KMS-11 (cell line): ENCODE measurements at regions not wholly inside any gene's neighbourhood (a gene's known extent, or its start where the extent isn't known, plus 50 kb on each side); places are given as distances from the start of the nearest gene placed in this dataset.

ENCODE experiments used
- H2AFZ ChIP-seq: fragments of 200-600 bp; sonication (generic); 2 replicates; pipeline ENCODE4 v1.6.1; 2016; ENCODE audit warnings: antibody characterized with exemption, mixed run types, low read depth
- H3K27ac ChIP-seq: fragments of 200-600 bp; sonication (generic); 2 replicates; pipeline ENCODE4 v1.6.1; 2016; ENCODE audit warnings: mild to moderate bottlenecking, mixed run types
- H3K27me3 ChIP-seq: fragments of 200-600 bp; sonication (generic); 2 replicates; pipeline ENCODE4 v1.6.1; 2017; ENCODE audit warnings: mild to moderate bottlenecking, low read depth, mixed run types, moderate library complexity; ENCODE audit not compliant: insufficient read depth
- H3K36me3 ChIP-seq: fragments of 200-600 bp; sonication (generic); 2 replicates; pipeline ENCODE4 v1.6.1; 2017; ENCODE audit warnings: mild to moderate bottlenecking, mixed run types; ENCODE audit not compliant: insufficient read depth
- H3K4me1 ChIP-seq: fragments of 200-600 bp; sonication (generic); 2 replicates; pipeline ENCODE4 v1.6.1; 2016; ENCODE audit warnings: mild to moderate bottlenecking, low read depth, mixed run types; ENCODE audit not compliant: poor library complexity, severe bottlenecking
- H3K4me2 ChIP-seq: fragments of 200-600 bp; sonication (generic); 2 replicates; pipeline ENCODE4 v1.7.0; 2016; ENCODE audit warnings: mild to moderate bottlenecking, mixed run types
- H3K4me3 ChIP-seq: fragments of 200-600 bp; sonication (generic); IDR thresholded peaks from 2 replicates; pipeline ENCODE4 v1.6.1; 2017; ENCODE audit warnings: low read depth, low read length, mixed read lengths; ENCODE audit not compliant: insufficient read depth
- H3K79me2 ChIP-seq: fragments of 200-600 bp; sonication (generic); 2 replicates; pipeline ENCODE4 v1.6.1; 2016; ENCODE audit warnings: low read depth, mixed run types; ENCODE audit not compliant: insufficient read depth
- H3K9ac ChIP-seq: fragments of 200-600 bp; sonication (generic); 2 replicates; pipeline ENCODE4 v1.6.1; 2016; ENCODE audit warnings: mild to moderate bottlenecking, mixed run types
- H4K20me1 ChIP-seq: fragments of 200-600 bp; sonication (generic); 2 replicates; pipeline ENCODE4 v1.6.1; 2016; ENCODE audit warnings: mild to moderate bottlenecking, mixed run types; ENCODE audit not compliant: insufficient read depth
- CTCF ChIP-seq: fragments of 200-600 bp; sonication (generic); conservative IDR thresholded peaks from 2 replicates; pipeline ENCODE4 v1.6.1; 2017; ENCODE audit warnings: low read depth, mild to moderate bottlenecking, antibody characterized with exemption, low read length, moderate library complexity, mixed read lengths

GRCh38 chr18:47557160-47557559, 305.7 kb upstream of the SKOR2 start:
- Histone ChIP-seq H3K79me2 (no peaks in the 10 kb centered on the region), H3K27ac (no peak overlapping the region), H3K27me3 (no peaks in the 10 kb centered on the region), H3K4me2 (no peak overlapping the region), H3K9ac (no peak overlapping the region), H4K20me1 (no peaks in the 10 kb centered on the region), H3K4me3 (no peak overlapping the region), H2AFZ (no peak overlapping the region), H3K4me1 (no peaks in the 10 kb centered on the region), H3K36me3 (no peaks in the 10 kb centered on the region)
- TF ChIP-seq CTCF = no peak

- no peak overlapping the region for H3K4me3 ChIP-seq
- H3K27ac ChIP-seq = no peak overlapping the region
- no peak overlapping the region for H3K4me2 ChIP-seq
- H4K20me1 ChIP-seq = no peaks in the 10 kb centered on the region
- no peaks in the 10 kb centered on the region for H3K36me3 ChIP-seq
- no peak overlapping the region for H2AFZ ChIP-seq
- H3K79me2 ChIP-seq = no peaks in the 10 kb centered on the region
- no peaks in the 10 kb centered on the region for H3K4me1 ChIP-seq
- no peaks in the 10 kb centered on the region for H3K27me3 ChIP-seq
- H3K9ac ChIP-seq = no peak overlapping the region
- TF ChIP-seq CTCF = no peak
Measured at GRCh38 chr18:47552783-47553182, 301.3 kb upstream of the SKOR2 start.

GRCh38 chr18:47550611-47551010, 299.2 kb upstream of the SKOR2 start:
- H3K27me3 ChIP-seq = no peaks in the 10 kb centered on the region
- H3K27ac ChIP-seq = no peak overlapping the region
- TF ChIP-seq CTCF = no peak
- H4K20me1 ChIP-seq = no peaks in the 10 kb centered on the region
- no peak overlapping the region for H3K4me3 ChIP-seq
- no peak overlapping the region for H3K9ac ChIP-seq
- no peaks in the 10 kb centered on the region for H3K36me3 ChIP-seq
- no peaks in the 10 kb centered on the region for H3K79me2 ChIP-seq
- no peaks in the 10 kb centered on the region for H3K4me1 ChIP-seq
- no peak overlapping the region for H3K4me2 ChIP-seq
- no peak overlapping the region for H2AFZ ChIP-seq

GRCh38 chr18:47549021-47549540, 297.6 kb upstream of the SKOR2 start:
- Histone ChIP-seq H3K27me3 (no peaks in the 10 kb centered on the region), H3K9ac (no peak overlapping the region), H3K79me2 (no peaks in the 10 kb centered on the region), H3K4me1 (no peaks in the 10 kb centered on the region), H3K4me2 (no peak overlapping the region), H3K27ac (no peak overlapping the region), H3K36me3 (no peaks in the 10 kb centered on the region), H3K4me3 (no peak overlapping the region), H2AFZ (no peak overlapping the region), H4K20me1 (no peaks in the 10 kb centered on the region)
- TF ChIP-seq CTCF = no peak
